Heart left ventricle (tissue), 16 donors: ENCODE measurements at regions not wholly inside any gene's neighbourhood (a gene's known extent, or its start where the extent isn't known, plus 50 kb on each side); places are given as distances from the start of the nearest gene placed in this dataset.

ENCODE experiments used
- ATAC-seq, 4 donors: fragments of 200-7000 bp; cut with Tn5 transposase; one replicate each; pipeline ENCODE4 v1.9.1; 2020 to 2022; ENCODE audit warnings: moderate library complexity in 4 of 4, mild to moderate bottlenecking in 3 of 4, moderate number of reproducible peaks in 1 of 4
- DNase-seq, 5 donors: peaks; one replicate each; pipeline ENCODE4 v3.0.0-alpha.2; 2020
- H3K27ac ChIP-seq, 12 donors: fragments of 200-600 bp; sonication (generic) in 4 of 12; one replicate each; pipeline versions ENCODE4 v1.5.0 to v1.8.0; 2016 to 2022; ENCODE audit warnings: mild to moderate bottlenecking in 2 of 12
- H3K27me3 ChIP-seq, 9 donors: fragments of 200-600 bp; sonication (generic) in 2 of 9; one replicate each; pipeline versions ENCODE4 v1.5.1 to v1.8.0; 2016 to 2022; ENCODE audit warnings: mild to moderate bottlenecking in 3 of 9
- H3K36me3 ChIP-seq, 9 donors: fragments of 200-600 bp; sonication (generic) in 2 of 9; one replicate each; pipeline versions ENCODE4 v1.5.0 to v1.8.0; 2018 to 2022; ENCODE audit warnings: mild to moderate bottlenecking in 2 of 9
- H3K4me1 ChIP-seq, 12 donors: fragments of 200-600 bp; sonication (generic) in 4 of 12; one replicate each; pipeline versions ENCODE4 v1.5.0 to v1.8.0; 2016 to 2022; ENCODE audit warnings: mild to moderate bottlenecking in 3 of 12
- H3K4me3 ChIP-seq, 12 donors: fragments of 200-600 bp; sonication (generic) in 4 of 12; one replicate each; pipeline versions ENCODE4 v1.5.0 to v1.8.0; 2017 to 2022; ENCODE audit warnings: mild to moderate bottlenecking in 9 of 12, moderate library complexity in 4 of 12
- H3K9me3 ChIP-seq, 12 donors: fragments of 200-600 bp; sonication (generic) in 4 of 12; one replicate each; pipeline versions ENCODE4 v1.5.0 to v1.8.0; 2016 to 2022; ENCODE audit warnings: mild to moderate bottlenecking in 1 of 12
- CTCF ChIP-seq, 12 donors: fragments of 200-600 bp; sonication (generic) in 4 of 12; IDR thresholded peaks; one replicate each; pipeline versions ENCODE4 v1.5.0 to v1.8.0; 2018 to 2022; ENCODE audit warnings: antibody characterized with exemption in 12 of 12, mild to moderate bottlenecking in 5 of 12
- POLR2A ChIP-seq, 2 donors: fragments of 450-650 bp; IDR thresholded peaks; one replicate each; pipeline ENCODE4 v1.6.1; 2017; ENCODE audit warnings: antibody characterized with exemption in 2 of 2, mild to moderate bottlenecking in 2 of 2, moderate library complexity in 2 of 2
- WGBS, 4 donors: extraction: QIAGEN DNeasy Blood & Tissue Kit in 2 of 4; methylation state at CpG; one replicate each; pipeline versions ENCODE4 v1.1.5 to v1.1.7; 2013 to 2018; 5-methylcytosine and 5-hydroxymethylcytosine counted together
- intact Hi-C, 10 donors: fragments of 100-400 bp; cut with DNase I; formaldehyde crosslinking; loops; one replicate each; pipeline versions ENCODE4 v1.11.1 to v1.14.2; 2022
- donor health status: ischemic (EF 13 %, LVEDD 7.1; RV severe dilation, severe dysfunction).
- donor health status: healthy with polysubstance abuse.
- donor health status: DM: no; HTN: yes; CAD: no.
- donor health status: DM: no; HTN: no; CAD: no.
- donor health status: ischemic (EF 25% LVEDD 6.9; RV normal size, moderate dysfunction).
- donor health status: ischemic (EF 25% LVEDD 5.7; RV mildly dilated, moderate dysfunction).
- donor health status: healthy.
- donor health status: DM: yes; HTN: yes; CAD: no.
- donor health status: ischemic (EF 35%, LVEDD 5.7; RV mildly dilated, moderate dysfunction).
- donor health status: nonischemic (EF 11% LVEDD 7.7; RV severe dilation, severe dysfunction).
- donor health status: DM: yes; HTN: yes; CAD: no.
- donor health status: PGD.
- donor health status: ischemic (EF 29% LVEDD 5.4; RV normal size, mild dysfunction).
- donor health status: nonischemic (EF 23%, LVEDD 6.1; RV moderate dilation, normal function).

- 86 to 90% (median 88%) methylated on average over 7 of the region's 7 CpGs for WGBS, 4 donors
- no peak overlapping the region for H3K27ac ChIP-seq
- no peaks in the 10 kb centered on the region for H3K27me3 ChIP-seq
- no peak for DNase-seq
- no peak for ATAC-seq
- H3K4me1 ChIP-seq: no peaks in the 10 kb centered on the region
- TF ChIP-seq CTCF (IDR thresholded peaks at IDR 0.05): no peak
- no peak for TF ChIP-seq POLR2A (IDR thresholded peaks at IDR 0.05)
- H3K9me3 ChIP-seq: no peaks in the 10 kb centered on the region
- no peaks in the 10 kb centered on the region for H3K36me3 ChIP-seq
- no peak overlapping the region for H3K4me3 ChIP-seq
- intact Hi-C loops: no loop called here
Measured at GRCh38 chr11:43217849-43218248, 93.9 kb upstream of the API5 start.

- Histone ChIP-seq H3K4me3 (no peak overlapping the region), H3K27me3 (no peaks in the 10 kb centered on the region), H3K27ac (no peak overlapping the region), H3K36me3 (no peaks in the 10 kb centered on the region), H3K4me1 (no peaks in the 10 kb centered on the region), H3K9me3 (no peaks in the 10 kb centered on the region)
- DNase-seq (no peak), ATAC-seq (no peak)
- intact Hi-C loops: no loop called here
- TF ChIP-seq POLR2A (IDR thresholded peaks at IDR 0.05): no peak
- TF ChIP-seq CTCF (IDR thresholded peaks at IDR 0.05): no peak
Measured at GRCh38 chr11:43222215-43222614, 89.6 kb upstream of the API5 start.

GRCh38 chr11:43223026-43223425 lies 88.8 kb upstream of the API5 start:
- Histone ChIP-seq H3K27me3 (no peaks in the 10 kb centered on the region), H3K27ac (no peak overlapping the region), H3K4me3 (no peak overlapping the region), H3K36me3 (no peaks in the 10 kb centered on the region), H3K4me1 (no peaks in the 10 kb centered on the region), H3K9me3 (no peaks in the 10 kb centered on the region)
- ATAC-seq (no peak), DNase-seq (no peak)
- intact Hi-C loops: no loop called here
- 71 to 78% (median 76%) methylated on average over 3 of the region's 3 CpGs for WGBS, 4 donors
- TF ChIP-seq CTCF (IDR thresholded peaks at IDR 0.05) (no peak), POLR2A (IDR thresholded peaks at IDR 0.05) (no peak)

GRCh38 chr11:43234881-43235280 lies 76.9 kb upstream of the API5 start:
- no peak for ATAC-seq
- WGBS, 4 donors: 39 to 54% (median 40%) methylated on average over 3 of the region's 3 CpGs
- Histone ChIP-seq H3K27me3 (no peaks in the 10 kb centered on the region), H3K36me3 (no peaks in the 10 kb centered on the region), H3K4me3 (no peak overlapping the region), H3K4me1 (no peaks in the 10 kb centered on the region), H3K9me3 (peaks cover 0 to 17% (median 0%) of the 10 kb centered on the region in 12 donors), H3K27ac (no peak overlapping the region)
- no peak for DNase-seq
- TF ChIP-seq POLR2A (IDR thresholded peaks at IDR 0.05) (no peak), CTCF (IDR thresholded peaks at IDR 0.05) (no peak)
- intact Hi-C loops: loop anchor here in 1 of 10 donors (10.0 kb wide), 1 partner anchor 60 kb away; no protein-coding TSS in a partner anchor
